GM12872 (cell line): ENCODE measurements at regions not wholly inside any gene's neighbourhood (a gene's known extent, or its start where the extent isn't known, plus 50 kb on each side); places are given as distances from the start of the nearest gene placed in this dataset.

ENCODE experiments used
- TF ChIP-seq, protein P1 (sequence below): IDR thresholded peaks from 3 replicates; pipeline ENCODE4 v1.5.1; 2011; ENCODE audit warnings: low read depth, mild to moderate bottlenecking, low read length, moderate library complexity; ENCODE audit not compliant: insufficient read depth

DNA sequence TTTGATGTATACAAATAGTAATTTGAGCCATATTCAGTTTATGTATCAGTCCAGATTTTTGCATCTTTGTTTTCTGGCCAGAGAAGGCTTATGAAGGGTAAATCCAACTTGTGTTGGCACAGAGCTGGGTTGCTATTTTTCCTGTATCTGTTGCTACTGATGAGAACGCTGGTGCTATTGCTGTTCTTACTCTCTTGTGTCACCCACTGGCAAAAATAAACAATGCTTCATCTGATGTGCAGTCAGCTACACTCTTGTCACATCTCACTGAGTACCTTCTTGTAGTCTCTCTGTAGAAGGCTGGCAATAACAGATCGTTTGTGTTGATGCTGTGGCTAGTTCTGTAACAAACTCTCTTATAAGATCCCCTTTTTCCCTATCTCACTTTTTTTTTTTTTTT lies 323.4 kb downstream of the CDH19 start:
- TF ChIP-seq, protein P1, sequence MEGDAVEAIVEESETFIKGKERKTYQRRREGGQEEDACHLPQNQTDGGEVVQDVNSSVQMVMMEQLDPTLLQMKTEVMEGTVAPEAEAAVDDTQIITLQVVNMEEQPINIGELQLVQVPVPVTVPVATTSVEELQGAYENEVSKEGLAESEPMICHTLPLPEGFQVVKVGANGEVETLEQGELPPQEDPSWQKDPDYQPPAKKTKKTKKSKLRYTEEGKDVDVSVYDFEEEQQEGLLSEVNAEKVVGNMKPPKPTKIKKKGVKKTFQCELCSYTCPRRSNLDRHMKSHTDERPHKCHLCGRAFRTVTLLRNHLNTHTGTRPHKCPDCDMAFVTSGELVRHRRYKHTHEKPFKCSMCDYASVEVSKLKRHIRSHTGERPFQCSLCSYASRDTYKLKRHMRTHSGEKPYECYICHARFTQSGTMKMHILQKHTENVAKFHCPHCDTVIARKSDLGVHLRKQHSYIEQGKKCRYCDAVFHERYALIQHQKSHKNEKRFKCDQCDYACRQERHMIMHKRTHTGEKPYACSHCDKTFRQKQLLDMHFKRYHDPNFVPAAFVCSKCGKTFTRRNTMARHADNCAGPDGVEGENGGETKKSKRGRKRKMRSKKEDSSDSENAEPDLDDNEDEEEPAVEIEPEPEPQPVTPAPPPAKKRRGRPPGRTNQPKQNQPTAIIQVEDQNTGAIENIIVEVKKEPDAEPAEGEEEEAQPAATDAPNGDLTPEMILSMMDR = no peak

DNA sequence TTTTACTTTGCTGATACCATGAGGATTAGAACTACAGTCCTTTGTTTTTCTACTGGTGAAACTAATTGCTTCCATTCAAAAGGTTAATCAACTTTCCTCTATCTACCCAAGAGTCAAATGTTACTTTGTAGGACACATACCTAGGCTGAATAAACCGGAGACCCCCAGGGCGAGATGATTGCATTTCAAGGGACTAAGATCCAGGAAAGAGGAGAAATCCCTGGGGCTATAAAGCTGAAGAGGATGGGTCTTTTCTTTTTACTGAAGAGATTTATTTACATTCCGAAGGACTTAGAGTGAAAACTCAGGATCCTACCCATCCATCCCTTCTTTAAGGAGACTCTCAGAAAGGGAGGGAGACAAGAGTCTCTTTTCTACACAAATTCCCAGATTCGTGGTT lies 331.9 kb downstream of the CDH19 start:
- TF ChIP-seq, protein P1 = no peak

DNA sequence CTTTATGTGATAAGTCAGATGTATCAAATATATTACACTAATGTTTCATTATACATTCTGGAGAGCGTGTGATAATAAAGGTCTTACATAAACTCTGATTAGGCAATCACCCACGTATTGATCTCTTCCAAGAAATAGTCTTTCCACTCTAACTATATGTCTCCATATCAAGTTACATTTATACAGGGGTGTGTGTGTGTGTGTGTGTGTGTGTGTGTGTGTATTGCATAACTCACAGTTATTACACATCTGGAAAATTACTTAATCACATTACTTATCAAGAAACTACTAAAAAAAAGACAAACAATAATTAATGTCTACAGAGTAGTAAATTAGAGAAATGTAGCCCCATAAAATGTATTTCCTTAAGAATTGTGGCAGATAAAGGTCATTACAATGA lies 339.8 kb downstream of the CDH19 start:
- TF ChIP-seq, protein P1 = no peak

DNA sequence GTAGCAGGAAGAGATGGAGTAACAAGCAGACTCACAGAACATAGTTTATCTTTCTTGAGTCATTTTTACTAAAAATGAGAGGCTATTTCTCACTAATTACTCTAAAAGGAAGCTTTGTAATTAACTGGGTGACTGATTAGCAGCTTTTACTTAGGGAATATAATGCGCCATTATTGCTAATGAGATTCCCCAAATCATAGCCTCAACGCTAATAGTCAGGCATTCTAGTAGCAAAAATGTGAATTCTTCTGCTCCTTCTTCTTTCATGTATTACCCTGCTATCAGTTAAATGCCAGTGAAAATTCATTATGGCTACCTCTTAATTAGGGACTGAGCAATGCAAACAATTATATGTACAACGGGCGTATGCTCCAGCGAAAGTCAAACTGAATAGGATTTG lies 349.8 kb downstream of the CDH19 start:
- TF ChIP-seq, protein P1 = no peak

DNA sequence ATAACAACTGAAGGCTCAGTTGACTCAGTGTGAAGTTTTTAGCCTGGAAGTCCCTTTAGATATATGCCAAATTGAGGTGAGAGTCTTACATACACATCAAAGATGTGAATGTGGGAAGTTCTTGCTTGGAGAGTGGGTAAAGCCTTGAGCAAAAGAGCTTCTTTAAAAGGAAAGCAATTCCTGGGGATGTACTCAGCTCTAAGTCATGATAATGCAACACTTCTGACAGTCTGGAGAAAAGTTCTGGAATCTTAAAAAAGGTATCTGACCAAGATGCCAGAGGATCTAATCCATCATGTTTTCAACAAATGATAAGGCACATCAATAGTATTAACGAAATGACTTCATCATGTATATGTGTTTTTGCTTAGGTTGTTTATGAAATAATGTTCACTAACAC lies 351.2 kb downstream of the CDH19 start:
- TF ChIP-seq, protein P1 = no peak

DNA sequence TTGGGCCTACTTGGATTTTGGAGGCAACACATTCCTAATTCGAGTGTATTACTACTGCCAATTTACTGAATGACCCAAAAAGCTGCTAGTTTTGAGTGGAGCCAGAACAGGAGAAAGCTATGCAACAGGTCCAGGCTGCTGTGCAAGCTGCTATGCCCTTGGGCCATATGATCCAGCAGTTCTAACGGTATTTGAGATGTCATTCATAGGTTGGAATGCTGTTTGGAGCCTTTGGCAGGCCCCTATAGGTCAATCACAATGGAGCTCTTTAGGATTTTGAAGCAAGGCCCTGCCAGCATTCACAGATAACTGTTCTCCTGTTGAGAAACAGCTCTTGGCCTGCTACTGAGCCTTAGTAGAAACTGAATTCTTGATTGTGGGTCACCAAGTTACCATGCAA lies 368.7 kb downstream of the CDH19 start:
- TF ChIP-seq, protein P1 = no peak

DNA sequence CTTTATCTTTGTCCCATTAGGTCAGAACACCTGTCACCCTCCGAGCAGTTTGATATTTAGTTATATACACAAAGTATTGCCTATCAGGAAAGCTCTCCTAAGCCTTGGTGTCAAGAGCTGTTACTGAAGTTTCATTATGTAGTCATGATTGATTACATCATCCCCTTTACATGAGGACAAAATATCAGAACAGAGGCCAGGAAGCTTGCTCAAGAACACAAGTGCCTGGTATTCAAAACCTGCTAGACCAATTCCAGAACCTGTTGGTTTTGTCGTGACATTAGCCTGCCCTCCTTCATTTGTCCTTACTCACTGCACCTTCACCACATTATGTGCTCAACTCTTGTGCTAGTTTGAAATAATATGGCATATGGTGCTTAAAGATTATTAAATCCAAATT lies 377.1 kb downstream of the CDH19 start:
- TF ChIP-seq, protein P1 = no peak

DNA sequence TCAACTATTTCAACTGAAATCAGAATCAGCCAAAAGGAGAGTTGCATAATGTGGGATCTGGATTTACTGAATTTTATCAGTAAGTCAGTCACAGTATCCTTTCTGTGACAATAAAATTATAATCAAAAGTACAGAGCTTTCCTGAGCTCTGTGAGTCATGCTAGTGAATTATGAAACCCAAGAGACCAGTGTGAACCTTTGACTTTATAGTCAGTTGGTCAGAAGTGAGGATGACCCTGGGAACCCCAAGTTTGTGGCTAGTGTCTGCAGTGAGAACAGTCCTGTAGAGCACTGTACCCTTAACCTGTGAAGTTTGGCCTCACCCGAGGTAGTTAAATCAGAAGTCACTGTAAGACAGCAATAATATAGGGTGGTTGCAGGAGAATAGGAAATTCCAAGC lies 381.7 kb downstream of the CDH19 start:
- TF ChIP-seq, protein P1 = no peak
